A549 (cell line): ENCODE measurements at regions not wholly inside any gene's neighbourhood (a gene's known extent, or its start where the extent isn't known, plus 50 kb on each side); places are given as distances from the start of the nearest gene placed in this dataset.
A peak's percentile ranks its signal among the peaks of the same experiment; 100 is the strongest.

Experiments used
- ATAC-seq, 2 experiments: fragments of 200-7000 bp in 1 of 2; fragments of >200 bp in 1 of 2; cut with Nextera tagmentation in 1 of 2; cut with Tn5 transposase in 1 of 2; 3 replicates each; pipeline versions ENCODE4 v1.8.0 to v1.9.1; 2018 to 2020; ENCODE audit warnings: mild to moderate bottlenecking in 1 of 2, moderate library complexity in 1 of 2
- CTCF ChIA-PET: fragments of 300-600 bp; sonication (Branson Sonifier 250); formaldehyde crosslinking; extraction: SDS; loops from one replicate; lab custom pipeline; 2021; ENCODE audit warnings: antibody characterized with exemption, inconsistent platforms; lab: Yijun Ruan, JAX
- POLR2A ChIA-PET: fragments of 350-600 bp; formaldehyde crosslinking; extraction: SDS; loops from one replicate; lab custom pipeline; 2021; ENCODE audit warnings: antibody characterized with exemption, inconsistent platforms; lab: Yijun Ruan, JAX
- DNase-seq, 2 experiments: peaks; one replicate each; pipeline versions ENCODE4 v3.0.0 to v3.0.0-alpha.2; 2011 to 2016; ENCODE audit warnings: low read depth in 1 of 2, low spot score in 1 of 2
- FAIRE-seq: peaks from 2 replicates; lab custom pipeline; 2011; peaks lifted over from hg19 to GRCh38; lab: Jason Lieb, UNC
- H3K27ac ChIP-seq, 2 experiments: fragments of >200 bp; sonication (Bioruptor Twin); formaldehyde crosslinking; 3 replicates each; pipeline ENCODE4 v1.5.1; 2016 to 2017
- H3K4me1 ChIP-seq: fragments of >200 bp; sonication (Bioruptor Twin); formaldehyde crosslinking; 3 replicates; pipeline ENCODE4 v1.6.1; 2016
- H3K4me2 ChIP-seq: fragments of >200 bp; sonication (Bioruptor Twin); formaldehyde crosslinking; 3 replicates; pipeline ENCODE4 v1.6.1; 2016
- H3K4me3 ChIP-seq: fragments of >200 bp; sonication (Bioruptor Twin); formaldehyde crosslinking; 3 replicates; pipeline ENCODE4 v1.5.1; 2016
- H3K9me3 ChIP-seq: fragments of >200 bp; sonication (Bioruptor Twin); formaldehyde crosslinking; 3 replicates; pipeline ENCODE4 v1.6.1; 2016
- CBX2 ChIP-seq: fragments of 200-600 bp; sonication (generic); IDR thresholded peaks from 2 replicates; pipeline ENCODE4 v1.6.1; 2016; ENCODE audit warnings: low read depth, mild to moderate bottlenecking, borderline replicate concordance
- CBX8 ChIP-seq: fragments of 200-600 bp; sonication (generic); IDR thresholded peaks from 2 replicates; pipeline ENCODE4 v1.6.1; 2016
- CHD4 ChIP-seq: fragments of 200-600 bp; sonication (generic); IDR thresholded peaks from 2 replicates; pipeline ENCODE4 v1.6.1; 2016; ENCODE audit warnings: antibody characterized with exemption, mild to moderate bottlenecking, borderline replicate concordance
- EHF ChIP-seq: fragments of 250-450 bp; sonication (Bioruptor Pico); IDR thresholded peaks from 2 replicates; pipeline ENCODE4 v1.5.0; 2020; ENCODE audit warnings: mild to moderate bottlenecking
- ESRRA ChIP-seq: fragments of 150-350 bp; IDR thresholded peaks from 2 replicates; pipeline ENCODE4 v1.6.1; 2014; ENCODE audit warnings: mild to moderate bottlenecking, low read length, borderline replicate concordance
- FOSL2 ChIP-seq, 2 experiments: fragments of 450-650 bp in 1 of 2; fragments of >200 bp in 1 of 2; sonication (Bioruptor Twin) in 1 of 2; formaldehyde crosslinking; IDR thresholded peaks; 2 replicates each; pipeline versions ENCODE4 v1.5.0 to v1.6.1; 2016 to 2020; ENCODE audit warnings: mild to moderate bottlenecking in 1 of 2, moderate library complexity in 1 of 2
- FOXS1 ChIP-seq: fragments of 250-450 bp; sonication (Bioruptor Pico); IDR thresholded peaks from 2 replicates; pipeline ENCODE4 v1.5.0; 2020; ENCODE audit warnings: mild to moderate bottlenecking, moderate library complexity
- GATA3 ChIP-seq: IDR thresholded peaks from 2 replicates; pipeline ENCODE4 v1.6.1; 2012; ENCODE audit warnings: borderline replicate concordance
- HDAC2 ChIP-seq: fragments of 200-600 bp; sonication (generic); IDR thresholded peaks from 2 replicates; pipeline ENCODE4 v1.6.1; 2016
- HOXA7 ChIP-seq: fragments of 250-450 bp; sonication (Bioruptor Pico); IDR thresholded peaks from 2 replicates; pipeline ENCODE4 v1.5.0; 2020; ENCODE audit warnings: mild to moderate bottlenecking, moderate library complexity
- HOXB5 ChIP-seq: fragments of 250-450 bp; sonication (Bioruptor Pico); IDR thresholded peaks from 2 replicates; pipeline ENCODE4 v1.5.0; 2020; ENCODE audit warnings: mild to moderate bottlenecking, moderate library complexity
- JUNB ChIP-seq: fragments of >200 bp; sonication (Bioruptor Twin); formaldehyde crosslinking; IDR thresholded peaks from 2 replicates; pipeline ENCODE4 v1.6.1; 2016
- MYC ChIP-seq: IDR thresholded peaks from 2 replicates; pipeline ENCODE4 v1.6.1; 2012; ENCODE audit warnings: mild to moderate bottlenecking, inconsistent platforms, low read length, improper control_type of control experiment, borderline replicate concordance
- NR3C1 ChIP-seq: fragments of >200 bp; sonication (Bioruptor Twin); formaldehyde crosslinking; IDR thresholded peaks from 3 replicates; pipeline ENCODE4 v1.6.1; 2017
- POLR2A ChIP-seq: IDR thresholded peaks from 2 replicates; pipeline ENCODE4 v1.6.1; 2012; ENCODE audit warnings: mild to moderate bottlenecking, low read length
- POLR2AphosphoS2 ChIP-seq: conservative IDR thresholded peaks from 2 replicates; pipeline ENCODE4 v1.6.1; 2012; ENCODE audit warnings: low read length, improper control_type of control experiment, inconsistent platforms
- RARB ChIP-seq: fragments of 250-450 bp; sonication (Bioruptor Pico); IDR thresholded peaks from 2 replicates; pipeline ENCODE4 v1.8.0; 2021; ENCODE audit warnings: mild to moderate bottlenecking, moderate library complexity
- RCOR1 ChIP-seq: fragments of 150-350 bp; IDR thresholded peaks from 2 replicates; pipeline ENCODE4 v1.6.1; 2014; ENCODE audit warnings: antibody characterized with exemption, low read length, low read depth
- SMC3 ChIP-seq: fragments of >200 bp; sonication (Bioruptor Twin); formaldehyde crosslinking; IDR thresholded peaks from 3 replicates; pipeline ENCODE4 v1.6.1; 2018; ENCODE audit warnings: inconsistent platforms
- ZSCAN20 ChIP-seq: fragments of 250-450 bp; sonication (Bioruptor Pico); IDR thresholded peaks from 2 replicates; pipeline ENCODE4 v1.8.0; 2022; ENCODE audit warnings: mild to moderate bottlenecking, moderate library complexity
- WGBS: methylation state at CpG from one replicate; pipeline ENCODE4 v1.1.6; 2017; ENCODE audit errors: missing lambda C conversion rate; 5-methylcytosine and 5-hydroxymethylcytosine counted together
- TF ChIP-seq, protein P1 (sequence below): fragments of 250-450 bp; sonication (Bioruptor Pico); IDR thresholded peaks from 2 replicates; pipeline ENCODE4 v1.5.0; 2020; ENCODE audit warnings: low read depth, mild to moderate bottlenecking, moderate library complexity
- TF ChIP-seq, protein P2 (sequence below): fragments of >200 bp; sonication (Bioruptor Twin); formaldehyde crosslinking; IDR thresholded peaks from 2 replicates; pipeline ENCODE4 v1.6.1; 2016
- TF ChIP-seq, protein P3 (sequence below): fragments of >200 bp; sonication (Bioruptor Twin); formaldehyde crosslinking; IDR thresholded peaks from 3 replicates; pipeline ENCODE4 v1.5.1; 2016
- TF ChIP-seq, protein P4 (sequence below): fragments of 450-650 bp; IDR thresholded peaks from 2 replicates; pipeline ENCODE4 v1.6.1; 2014; ENCODE audit warnings: antibody characterized with exemption
- TF ChIP-seq, protein P5 (sequence below): fragments of 150-350 bp; IDR thresholded peaks from 2 replicates; pipeline ENCODE4 v1.6.1; 2014; ENCODE audit warnings: low read depth, mild to moderate bottlenecking, low read length
- TF ChIP-seq, protein P6 (sequence below): IDR thresholded peaks from 2 replicates; pipeline ENCODE4 v1.6.1; 2012

DNA sequence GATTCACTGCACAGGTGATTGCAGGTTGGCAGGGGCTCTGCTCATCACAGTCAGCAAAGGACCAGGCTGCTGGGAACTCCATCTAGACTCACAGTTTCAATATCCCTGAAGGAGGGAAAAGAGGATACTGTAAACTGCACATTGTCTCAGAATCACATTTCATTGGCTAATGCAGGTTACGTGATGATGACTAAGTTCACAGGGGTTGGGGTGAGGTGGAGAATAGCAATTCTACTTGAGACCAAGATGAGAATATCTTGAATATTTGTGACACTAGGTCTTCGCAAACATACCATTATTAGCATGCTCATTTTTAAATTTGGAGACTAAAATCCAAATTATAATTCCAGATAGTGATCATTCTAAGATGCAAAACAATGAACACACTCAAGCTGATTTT is 208.5 kb upstream of the CITED2 start:
- ChIA-PET POLR2A (no interaction called here), CTCF (no interaction called here)
- ATAC-seq (no peak), FAIRE-seq (no peak), DNase-seq (no peak)
- WGBS, result 91% methylated on average over 2 of the region's 2 CpGs
- TF ChIP-seq, protein P1, sequence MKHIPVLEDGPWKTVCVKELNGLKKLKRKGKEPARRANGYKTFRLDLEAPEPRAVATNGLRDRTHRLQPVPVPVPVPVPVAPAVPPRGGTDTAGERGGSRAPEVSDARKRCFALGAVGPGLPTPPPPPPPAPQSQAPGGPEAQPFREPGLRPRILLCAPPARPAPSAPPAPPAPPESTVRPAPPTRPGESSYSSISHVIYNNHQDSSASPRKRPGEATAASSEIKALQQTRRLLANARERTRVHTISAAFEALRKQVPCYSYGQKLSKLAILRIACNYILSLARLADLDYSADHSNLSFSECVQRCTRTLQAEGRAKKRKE (CRISPR knock-in tag), result no peak
- TF ChIP-seq POLR2A (no peak), MYC (no peak), NR3C1 (no peak), EHF (no peak), HDAC2 (no peak)
- TF ChIP-seq, protein P2, sequence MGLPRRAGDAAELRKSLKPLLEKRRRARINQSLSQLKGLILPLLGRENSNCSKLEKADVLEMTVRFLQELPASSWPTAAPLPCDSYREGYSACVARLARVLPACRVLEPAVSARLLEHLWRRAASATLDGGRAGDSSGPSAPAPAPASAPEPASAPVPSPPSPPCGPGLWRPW, result no peak
- TF ChIP-seq, protein P3, sequence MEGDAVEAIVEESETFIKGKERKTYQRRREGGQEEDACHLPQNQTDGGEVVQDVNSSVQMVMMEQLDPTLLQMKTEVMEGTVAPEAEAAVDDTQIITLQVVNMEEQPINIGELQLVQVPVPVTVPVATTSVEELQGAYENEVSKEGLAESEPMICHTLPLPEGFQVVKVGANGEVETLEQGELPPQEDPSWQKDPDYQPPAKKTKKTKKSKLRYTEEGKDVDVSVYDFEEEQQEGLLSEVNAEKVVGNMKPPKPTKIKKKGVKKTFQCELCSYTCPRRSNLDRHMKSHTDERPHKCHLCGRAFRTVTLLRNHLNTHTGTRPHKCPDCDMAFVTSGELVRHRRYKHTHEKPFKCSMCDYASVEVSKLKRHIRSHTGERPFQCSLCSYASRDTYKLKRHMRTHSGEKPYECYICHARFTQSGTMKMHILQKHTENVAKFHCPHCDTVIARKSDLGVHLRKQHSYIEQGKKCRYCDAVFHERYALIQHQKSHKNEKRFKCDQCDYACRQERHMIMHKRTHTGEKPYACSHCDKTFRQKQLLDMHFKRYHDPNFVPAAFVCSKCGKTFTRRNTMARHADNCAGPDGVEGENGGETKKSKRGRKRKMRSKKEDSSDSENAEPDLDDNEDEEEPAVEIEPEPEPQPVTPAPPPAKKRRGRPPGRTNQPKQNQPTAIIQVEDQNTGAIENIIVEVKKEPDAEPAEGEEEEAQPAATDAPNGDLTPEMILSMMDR, result no peak
- H3K4me3 ChIP-seq, result no peak overlapping the region
- H3K27ac ChIP-seq, result peak overlapping the region in 1 of 2 experiments; percentile 48; a peak in 2 of 6 replicates
- H3K4me2 ChIP-seq, result peak overlapping the region; percentile 52; the same call in 2 of the 3 replicates
- H3K9me3 ChIP-seq, result no peaks in the 10 kb centered on the region
- peaks cover 24% of the 10 kb centered on the region for H3K4me1 ChIP-seq

DNA sequence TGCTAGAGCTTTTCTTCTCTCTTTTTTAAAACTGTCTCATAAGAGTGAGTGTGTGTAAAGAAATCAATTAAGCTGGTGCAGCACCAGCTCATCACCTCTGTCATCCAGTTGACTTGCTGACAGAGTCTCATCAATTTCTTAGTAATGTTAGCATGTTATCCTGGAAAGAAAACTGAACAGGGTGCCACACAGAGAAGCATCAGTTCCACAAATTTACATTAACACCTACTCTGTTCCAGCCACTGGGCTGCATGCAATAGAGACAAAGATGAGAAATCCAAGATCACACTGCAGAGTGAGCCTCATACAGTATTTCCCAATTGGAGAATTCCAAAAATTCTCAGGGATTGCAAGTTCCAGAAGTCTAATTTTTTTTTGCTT is 207.0 kb upstream of the CITED2 start:
- no peak for FAIRE-seq
- H3K4me2 ChIP-seq, result no peak overlapping the region
- DNase-seq, result no peak
- ChIA-PET CTCF (interaction anchor here (1.3 kb wide), 1 partner anchor 16 kb away, joined by 5 read pairs; no protein-coding TSS in a partner anchor), POLR2A (no interaction called here)
- no peak for ATAC-seq
- H3K27ac ChIP-seq, result no peak overlapping the region
- TF ChIP-seq CHD4, result no peak
- no peaks in the 10 kb centered on the region for H3K9me3 ChIP-seq
- peaks cover 13% of the 10 kb centered on the region; the same call in 2 of the 3 replicates for H3K4me1 ChIP-seq
- H3K4me3 ChIP-seq, result no peak overlapping the region

DNA sequence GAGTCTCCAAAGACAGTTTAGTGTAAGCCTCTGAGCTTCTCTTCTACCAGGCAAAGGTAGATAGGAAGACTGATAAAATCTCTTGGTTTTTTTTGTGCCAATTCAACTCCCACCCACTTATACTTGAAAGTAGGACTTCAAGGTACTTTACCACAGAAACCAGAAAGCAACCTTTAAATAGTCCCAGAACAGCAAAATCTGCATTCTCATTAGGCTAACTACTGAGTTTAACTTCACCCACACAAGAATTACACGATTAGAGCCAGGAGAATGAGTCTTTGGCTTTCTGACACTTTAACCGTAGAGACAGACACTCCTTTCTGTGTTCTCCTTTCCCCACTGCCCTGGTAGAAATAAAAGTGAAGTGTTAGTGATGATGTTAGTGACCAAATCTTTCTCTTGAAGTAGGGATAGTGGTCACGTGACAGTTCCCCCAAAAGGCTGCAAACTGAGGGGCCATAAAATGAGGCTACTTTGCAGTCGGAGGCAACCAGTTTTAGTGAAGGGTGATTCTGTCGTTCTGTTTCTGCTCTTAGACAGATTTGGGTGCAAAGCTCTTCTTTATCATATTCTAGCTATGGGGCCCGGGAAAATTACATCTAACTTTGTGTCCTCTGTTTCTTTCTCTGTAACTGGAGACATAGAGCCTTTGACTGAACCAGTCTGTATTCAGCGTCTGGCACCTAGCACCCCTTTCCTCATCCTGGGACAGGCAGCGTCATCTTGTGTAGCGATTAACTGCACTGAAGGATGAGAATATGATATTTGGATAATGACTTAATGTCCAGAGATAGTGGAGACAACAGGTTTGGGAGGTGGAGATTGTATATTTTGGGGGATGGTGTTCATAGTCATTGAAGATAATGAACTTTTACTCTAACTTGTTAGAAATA is 206.4 kb upstream of the CITED2 start:
- no peak for TF ChIP-seq RARB (CRISPR knock-in tag)
- TF ChIP-seq RCOR1, result no peak
- no peak for TF ChIP-seq JUNB
- TF ChIP-seq NR3C1, result no peak
- TF ChIP-seq FOXS1 (CRISPR knock-in tag), result no peak
- TF ChIP-seq HOXA7 (CRISPR knock-in tag), result no peak
- TF ChIP-seq, protein P4, sequence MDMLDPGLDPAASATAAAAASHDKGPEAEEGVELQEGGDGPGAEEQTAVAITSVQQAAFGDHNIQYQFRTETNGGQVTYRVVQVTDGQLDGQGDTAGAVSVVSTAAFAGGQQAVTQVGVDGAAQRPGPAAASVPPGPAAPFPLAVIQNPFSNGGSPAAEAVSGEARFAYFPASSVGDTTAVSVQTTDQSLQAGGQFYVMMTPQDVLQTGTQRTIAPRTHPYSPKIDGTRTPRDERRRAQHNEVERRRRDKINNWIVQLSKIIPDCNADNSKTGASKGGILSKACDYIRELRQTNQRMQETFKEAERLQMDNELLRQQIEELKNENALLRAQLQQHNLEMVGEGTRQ, result no peak
- TF ChIP-seq SMC3, result no peak
- TF ChIP-seq FOSL2 (IDR thresholded peaks at IDR 0.05), result no peak
- no peak for TF ChIP-seq FOSL2 (CRISPR knock-in tag; IDR thresholded peaks at IDR 0.05)
- no peak for TF ChIP-seq CBX8
- no peak for TF ChIP-seq CBX2
- TF ChIP-seq POLR2AphosphoS2, result no peak
- no peak for TF ChIP-seq ZSCAN20 (CRISPR knock-in tag)
- TF ChIP-seq CHD4, result no peak
- TF ChIP-seq ESRRA, result no peak
- no peak for TF ChIP-seq HOXB5 (CRISPR knock-in tag)
- no peak for TF ChIP-seq GATA3
- TF ChIP-seq, protein P5, sequence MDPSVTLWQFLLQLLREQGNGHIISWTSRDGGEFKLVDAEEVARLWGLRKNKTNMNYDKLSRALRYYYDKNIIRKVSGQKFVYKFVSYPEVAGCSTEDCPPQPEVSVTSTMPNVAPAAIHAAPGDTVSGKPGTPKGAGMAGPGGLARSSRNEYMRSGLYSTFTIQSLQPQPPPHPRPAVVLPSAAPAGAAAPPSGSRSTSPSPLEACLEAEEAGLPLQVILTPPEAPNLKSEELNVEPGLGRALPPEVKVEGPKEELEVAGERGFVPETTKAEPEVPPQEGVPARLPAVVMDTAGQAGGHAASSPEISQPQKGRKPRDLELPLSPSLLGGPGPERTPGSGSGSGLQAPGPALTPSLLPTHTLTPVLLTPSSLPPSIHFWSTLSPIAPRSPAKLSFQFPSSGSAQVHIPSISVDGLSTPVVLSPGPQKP, result no peak
- TF ChIP-seq, protein P6, sequence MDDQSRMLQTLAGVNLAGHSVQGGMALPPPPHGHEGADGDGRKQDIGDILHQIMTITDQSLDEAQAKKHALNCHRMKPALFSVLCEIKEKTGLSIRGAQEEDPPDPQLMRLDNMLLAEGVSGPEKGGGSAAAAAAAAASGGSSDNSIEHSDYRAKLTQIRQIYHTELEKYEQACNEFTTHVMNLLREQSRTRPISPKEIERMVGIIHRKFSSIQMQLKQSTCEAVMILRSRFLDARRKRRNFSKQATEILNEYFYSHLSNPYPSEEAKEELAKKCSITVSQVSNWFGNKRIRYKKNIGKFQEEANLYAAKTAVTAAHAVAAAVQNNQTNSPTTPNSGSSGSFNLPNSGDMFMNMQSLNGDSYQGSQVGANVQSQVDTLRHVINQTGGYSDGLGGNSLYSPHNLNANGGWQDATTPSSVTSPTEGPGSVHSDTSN, result no peak
- Histone ChIP-seq H3K4me3 (no peak overlapping the region), H3K27ac (no peak overlapping the region), H3K9me3 (no peaks in the 10 kb centered on the region), H3K4me2 (no peak overlapping the region), H3K4me1 (peaks cover 13% of the 10 kb centered on the region; the same call in 2 of the 3 replicates)
- ATAC-seq (no peak), DNase-seq (no peak), FAIRE-seq (no peak)
- CTCF ChIA-PET, result interaction anchor here (0.6 to 1.3 kb wide), 2 partner anchors 16 to 590 kb away, joined by 4 to 5 read pairs; no protein-coding TSS in a partner anchor
- POLR2A ChIA-PET, result no interaction called here
- 84% methylated on average over 9 of the region's 9 CpGs for WGBS
